Astrocyte (in vitro differentiated cells and primary cell): ENCODE measurements at regions not wholly inside any gene's neighbourhood (a gene's known extent, or its start where the extent isn't known, plus 50 kb on each side); places are given as distances from the start of the nearest gene placed in this dataset.

Experiments
- EZH2 ChIP-seq: IDR thresholded peaks from 2 replicates; pipeline ENCODE4 v1.6.1; 2012; ENCODE audit warnings: mild to moderate bottlenecking, low read length, inconsistent platforms; ENCODE audit not compliant: insufficient read depth
- TF ChIP-seq, protein P1 (sequence below): IDR thresholded peaks from 2 replicates; pipeline ENCODE4 v1.5.1; 2011; ENCODE audit warnings: low read depth, mild to moderate bottlenecking, inconsistent platforms, low read length, moderate library complexity; ENCODE audit not compliant: insufficient read depth

DNA sequence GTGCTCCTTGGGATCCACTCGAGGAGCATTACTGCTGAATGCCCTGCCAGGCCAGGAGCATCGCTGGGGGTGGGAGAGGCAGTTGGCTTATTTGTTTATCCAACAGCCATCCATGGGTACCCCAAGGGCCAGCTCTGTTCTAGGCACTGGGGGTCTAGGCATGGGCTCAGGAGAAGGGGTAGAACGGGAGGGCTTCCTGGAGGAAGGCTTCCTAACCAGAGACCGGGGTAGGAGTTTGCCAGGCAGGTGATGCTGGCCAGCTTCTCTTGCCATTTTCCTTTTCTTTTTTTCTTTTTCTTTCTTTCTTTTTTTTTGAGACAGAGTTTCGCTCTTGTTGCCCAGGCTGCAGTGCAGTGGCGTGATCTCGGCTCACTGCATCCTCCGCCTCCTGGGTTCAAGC lies 241.0 kb downstream of the SEC14L1 start:
- TF ChIP-seq, protein P1, sequence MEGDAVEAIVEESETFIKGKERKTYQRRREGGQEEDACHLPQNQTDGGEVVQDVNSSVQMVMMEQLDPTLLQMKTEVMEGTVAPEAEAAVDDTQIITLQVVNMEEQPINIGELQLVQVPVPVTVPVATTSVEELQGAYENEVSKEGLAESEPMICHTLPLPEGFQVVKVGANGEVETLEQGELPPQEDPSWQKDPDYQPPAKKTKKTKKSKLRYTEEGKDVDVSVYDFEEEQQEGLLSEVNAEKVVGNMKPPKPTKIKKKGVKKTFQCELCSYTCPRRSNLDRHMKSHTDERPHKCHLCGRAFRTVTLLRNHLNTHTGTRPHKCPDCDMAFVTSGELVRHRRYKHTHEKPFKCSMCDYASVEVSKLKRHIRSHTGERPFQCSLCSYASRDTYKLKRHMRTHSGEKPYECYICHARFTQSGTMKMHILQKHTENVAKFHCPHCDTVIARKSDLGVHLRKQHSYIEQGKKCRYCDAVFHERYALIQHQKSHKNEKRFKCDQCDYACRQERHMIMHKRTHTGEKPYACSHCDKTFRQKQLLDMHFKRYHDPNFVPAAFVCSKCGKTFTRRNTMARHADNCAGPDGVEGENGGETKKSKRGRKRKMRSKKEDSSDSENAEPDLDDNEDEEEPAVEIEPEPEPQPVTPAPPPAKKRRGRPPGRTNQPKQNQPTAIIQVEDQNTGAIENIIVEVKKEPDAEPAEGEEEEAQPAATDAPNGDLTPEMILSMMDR = no peak
- TF ChIP-seq EZH2 = no peak
